Natural killer cell (primary cell): ENCODE measurements at regions not wholly inside any gene's neighbourhood (a gene's known extent, or its start where the extent isn't known, plus 50 kb on each side); places are given as distances from the start of the nearest gene placed in this dataset.

Experiments
- ATAC-seq, 3 donors: fragments of 150-1000 bp in 2 of 3; fragments of 200-7000 bp in 1 of 3; cut with Tn5 transposase; 1 replicate in 1 of 3; 2 replicates in 2 of 3; pipeline ENCODE4 v1.10.0; 2021; ENCODE audit warnings: mild to moderate bottlenecking in 2 of 3, moderate library complexity in 2 of 3
- DNase-seq, 2 donors: peaks; one replicate each; pipeline versions ENCODE4 v3.0.0 to v3.0.0-alpha.2; 2013 to 2021; ENCODE audit warnings: mixed read lengths in 1 of 2
- H3K27ac ChIP-seq: one replicate; pipeline ENCODE4 v1.5.1; 2013; ENCODE audit warnings: mild to moderate bottlenecking, low read length
- H3K27me3 ChIP-seq: one replicate; pipeline ENCODE4 v1.6.1; 2013; ENCODE audit warnings: low read length; ENCODE audit not compliant: control insufficient read depth, insufficient read depth
- H3K36me3 ChIP-seq: one replicate; pipeline ENCODE4 v1.6.1; 2013; ENCODE audit warnings: low read length; ENCODE audit not compliant: control insufficient read depth, insufficient read depth
- H3K4me1 ChIP-seq: one replicate; pipeline ENCODE4 v1.6.1; 2013; ENCODE audit warnings: low read length; ENCODE audit not compliant: control insufficient read depth, insufficient read depth
- H3K4me3 ChIP-seq: one replicate; pipeline ENCODE4 v1.5.1; 2013; ENCODE audit warnings: low read length
- H3K9me3 ChIP-seq: one replicate; pipeline ENCODE4 v1.6.1; 2013; ENCODE audit warnings: low read length; ENCODE audit not compliant: control insufficient read depth, insufficient read depth
- H3K27ac Mint-ChIP-seq, 2 donors: one replicate each; pipeline ENCODE4 v1.8.0; 2022; ENCODE audit warnings: mild to moderate bottlenecking in 2 of 2, mixed read lengths in 2 of 2, moderate library complexity in 1 of 2
- H3K27me3 Mint-ChIP-seq, 2 donors: one replicate each; pipeline ENCODE4 v1.8.0; 2022; ENCODE audit warnings: low read depth in 2 of 2, mixed read lengths in 2 of 2
- H3K36me3 Mint-ChIP-seq: one replicate; pipeline ENCODE4 v1.8.0; 2022; ENCODE audit warnings: mixed read lengths
- H3K4me1 Mint-ChIP-seq, 2 donors: one replicate each; pipeline ENCODE4 v1.8.0; 2022; ENCODE audit warnings: mixed read lengths in 2 of 2
- H3K4me3 Mint-ChIP-seq: one replicate; pipeline ENCODE4 v1.8.0; 2022; ENCODE audit warnings: mild to moderate bottlenecking, moderate library complexity, mixed read lengths
- H3K9me3 Mint-ChIP-seq, 2 donors: one replicate each; pipeline ENCODE4 v1.8.0; 2022; ENCODE audit warnings: mixed read lengths in 2 of 2
- CTCF ChIP-seq: fragments of 200-600 bp; IDR thresholded peaks from one replicate; pipeline ENCODE4 v1.8.0; 2022; ENCODE audit warnings: antibody characterized with exemption
- WGBS: methylation state at CpG from one replicate; pipeline ENCODE4 v1.1.7; 2013; ENCODE audit warnings: missing lambda C conversion rate; ENCODE audit not compliant: insufficient coverage; 5-methylcytosine and 5-hydroxymethylcytosine counted together
- intact Hi-C: fragments of 100-400 bp; cut with micrococcal nuclease; formaldehyde crosslinking; loops from one replicate; pipeline ENCODE4 v1.14.2; 2022

GRCh38 chr4:151895671-151896070 is 134.9 kb upstream of the GATB start:
- H3K4me1 Mint-ChIP-seq, result no peaks in the 10 kb centered on the region
- H3K9me3 ChIP-seq, result peaks cover 6% of the 10 kb centered on the region
- ATAC-seq, result no peak
- H3K36me3 ChIP-seq, result no peaks in the 10 kb centered on the region
- H3K4me3 Mint-ChIP-seq, result no peak overlapping the region
- no peak overlapping the region for H3K27ac ChIP-seq
- intact Hi-C loops, result no loop called here
- TF ChIP-seq CTCF, result no peak
- DNase-seq, result no peak
- no peak overlapping the region for H3K27ac Mint-ChIP-seq
- H3K27me3 ChIP-seq, result no peaks in the 10 kb centered on the region
- H3K9me3 Mint-ChIP-seq, result no peaks in the 10 kb centered on the region
- no peaks in the 10 kb centered on the region for H3K4me1 ChIP-seq
- no peaks in the 10 kb centered on the region for H3K36me3 Mint-ChIP-seq
- WGBS, result 51% methylated on average over 3 of the region's 3 CpGs
- peaks cover 0 to 7% of the 10 kb centered on the region in 2 donors for H3K27me3 Mint-ChIP-seq
- no peak overlapping the region for H3K4me3 ChIP-seq

- H3K27me3 Mint-ChIP-seq, result peaks cover 0 to 7% of the 10 kb centered on the region in 2 donors
- Histone ChIP-seq H3K27ac (no peak overlapping the region), H3K4me1 (no peaks in the 10 kb centered on the region), H3K9me3 (no peaks in the 10 kb centered on the region), H3K36me3 (no peaks in the 10 kb centered on the region), H3K4me3 (no peak overlapping the region), H3K27me3 (no peaks in the 10 kb centered on the region)
- no peaks in the 10 kb centered on the region for H3K9me3 Mint-ChIP-seq
- TF ChIP-seq CTCF, result no peak
- ATAC-seq (no peak), DNase-seq (no peak)
- WGBS, result 95% methylated on average over 3 of the region's 3 CpGs
- no peak overlapping the region for H3K4me3 Mint-ChIP-seq
- no peak overlapping the region for H3K27ac Mint-ChIP-seq
- no peaks in the 10 kb centered on the region for H3K36me3 Mint-ChIP-seq
- intact Hi-C loops, result no loop called here
- no peaks in the 10 kb centered on the region for H3K4me1 Mint-ChIP-seq
Observed at GRCh38 chr4:151894246-151894645, 133.4 kb upstream of the GATB start.

GRCh38 chr4:151888367-151888866 is 127.6 kb upstream of the GATB start:
- Mint-ChIP-seq H3K36me3 (no peaks in the 10 kb centered on the region), H3K4me1 (peaks cover 0 to 8% of the 10 kb centered on the region in 2 donors), H3K4me3 (no peak overlapping the region), H3K9me3 (no peaks in the 10 kb centered on the region), H3K27ac (no peak overlapping the region), H3K27me3 (peaks cover 0 to 11% of the 10 kb centered on the region in 2 donors)
- peak; percentile 16 to 54 (median 43) for ATAC-seq
- Histone ChIP-seq H3K4me3 (no peak overlapping the region), H3K27ac (no peak overlapping the region), H3K27me3 (no peaks in the 10 kb centered on the region), H3K4me1 (peaks cover 10% of the 10 kb centered on the region), H3K36me3 (no peaks in the 10 kb centered on the region), H3K9me3 (peaks cover 3% of the 10 kb centered on the region)
- intact Hi-C loops, result no loop called here
- TF ChIP-seq CTCF, result no peak
- WGBS, result 61% methylated on average over 6 of the region's 6 CpGs
- DNase-seq, result peak in 1 of 2 donors; percentile 53

DNA sequence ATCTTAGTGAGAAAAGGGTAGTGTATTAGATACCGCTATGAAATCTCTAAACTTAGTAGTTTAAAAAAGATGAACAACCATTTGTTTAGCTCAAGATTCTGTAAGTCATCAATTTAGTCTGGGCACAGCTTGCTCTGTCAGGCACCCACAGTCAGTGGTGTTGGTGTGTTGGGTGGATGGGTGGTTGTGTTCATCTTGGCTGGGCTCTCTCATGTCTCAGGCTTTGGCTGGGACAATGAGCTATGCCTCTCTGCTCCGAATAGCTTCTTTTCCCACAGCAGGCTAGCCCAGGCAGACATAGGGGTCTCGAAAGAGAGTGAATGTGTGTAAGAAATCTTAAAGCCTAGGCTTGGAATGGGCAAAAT is 127.0 kb upstream of the GATB start:
- Histone ChIP-seq H3K4me3 (no peak overlapping the region), H3K9me3 (peaks cover 3% of the 10 kb centered on the region), H3K27me3 (no peaks in the 10 kb centered on the region), H3K36me3 (no peaks in the 10 kb centered on the region), H3K4me1 (peaks cover 10% of the 10 kb centered on the region), H3K27ac (no peak overlapping the region)
- intact Hi-C loops, result no loop called here
- DNase-seq (no peak), ATAC-seq (no peak)
- no peak overlapping the region for H3K27ac Mint-ChIP-seq
- no peaks in the 10 kb centered on the region for H3K9me3 Mint-ChIP-seq
- 72% methylated on average over 3 of the region's 3 CpGs for WGBS
- H3K27me3 Mint-ChIP-seq, result peaks cover 0 to 11% of the 10 kb centered on the region in 2 donors
- no peak overlapping the region for H3K4me3 Mint-ChIP-seq
- TF ChIP-seq CTCF, result no peak
- H3K36me3 Mint-ChIP-seq, result no peaks in the 10 kb centered on the region
- H3K4me1 Mint-ChIP-seq, result peaks cover 0 to 8% of the 10 kb centered on the region in 2 donors
